HFFc6 (cell line): ENCODE measurements at regions not wholly inside any gene's neighbourhood (a gene's known extent, or its start where the extent isn't known, plus 50 kb on each side); places are given as distances from the start of the nearest gene placed in this dataset.
A peak's percentile ranks its signal among the peaks of the same experiment; 100 is the strongest.

ENCODE experiments used
- DNase-seq: peaks from one replicate; pipeline ENCODE4 v3.0.0-alpha.2; 2018
- H3K27ac Mint-ChIP-seq: 2 replicates; pipeline ENCODE4 v1.8.0; 2020; ENCODE audit warnings: mild to moderate bottlenecking, mixed read lengths
- H3K27me3 Mint-ChIP-seq: 2 replicates; pipeline ENCODE4 v1.8.0; 2021; ENCODE audit warnings: mild to moderate bottlenecking, moderate library complexity, mixed read lengths; ENCODE audit not compliant: insufficient read depth
- H3K36me3 Mint-ChIP-seq: 2 replicates; pipeline ENCODE4 v1.8.0; 2021; ENCODE audit warnings: low read depth, mixed read lengths
- H3K4me1 Mint-ChIP-seq: 2 replicates; pipeline ENCODE4 v1.8.0; 2020; ENCODE audit warnings: low read depth, mixed read lengths
- H3K4me3 Mint-ChIP-seq: 2 replicates; pipeline ENCODE4 v1.8.0; 2020; ENCODE audit warnings: mild to moderate bottlenecking, moderate library complexity, mixed read lengths
- H3K9me3 Mint-ChIP-seq: 2 replicates; pipeline ENCODE4 v1.8.0; 2020; ENCODE audit warnings: mild to moderate bottlenecking, mixed read lengths
- CTCF ChIP-seq: fragments of 200-600 bp; sonication (generic); IDR thresholded peaks from 2 replicates; pipeline ENCODE4 v1.5.0; 2021; ENCODE audit warnings: antibody characterized with exemption, mild to moderate bottlenecking

- Mint-ChIP-seq H3K27ac (no peak overlapping the region), H3K36me3 (no peaks in the 10 kb centered on the region), H3K4me1 (peaks cover 35% of the 10 kb centered on the region), H3K4me3 (no peak overlapping the region), H3K27me3 (no peaks in the 10 kb centered on the region; the same call in 1 of the 2 replicates), H3K9me3 (no peaks in the 10 kb centered on the region)
- peak; percentile 10 for DNase-seq
- TF ChIP-seq CTCF = no peak
These were observed 68.0 kb upstream of the RBMS3 start for GRCh38 chr3:29212789-29213433.

GRCh38 chr3:29214009-29214658 lies 66.7 kb upstream of the RBMS3 start:
- Mint-ChIP-seq H3K9me3 (no peaks in the 10 kb centered on the region), H3K36me3 (no peaks in the 10 kb centered on the region), H3K4me1 (peaks cover 37% of the 10 kb centered on the region), H3K27me3 (no peaks in the 10 kb centered on the region; the same call in 1 of the 2 replicates), H3K4me3 (no peak overlapping the region), H3K27ac (no peak overlapping the region)
- no peak for TF ChIP-seq CTCF
- DNase-seq = no peak

GRCh38 chr3:29215948-29216347 lies 64.9 kb upstream of the RBMS3 start:
- peaks cover 37% of the 10 kb centered on the region for H3K4me1 Mint-ChIP-seq

GRCh38 chr3:29226706-29227105 lies 54.2 kb upstream of the RBMS3 start:
- H3K27me3 Mint-ChIP-seq = no peaks in the 10 kb centered on the region; the same call in 1 of the 2 replicates
- H3K27ac Mint-ChIP-seq = peak overlapping the region; percentile 4; the same call in 1 of the 2 replicates
- H3K4me3 Mint-ChIP-seq = 0 out of 2 replicates have a peak overlapping the region, but pooled peaks have one; percentile 9
- TF ChIP-seq CTCF = no peak
- H3K9me3 Mint-ChIP-seq = no peaks in the 10 kb centered on the region
- no peak for DNase-seq
- peaks cover 5% of the 10 kb centered on the region; the same call in 1 of the 2 replicates for H3K36me3 Mint-ChIP-seq
- H3K4me1 Mint-ChIP-seq = peaks cover 22% of the 10 kb centered on the region

More at GRCh38 chr3:29215948-29216347, 64.9 kb upstream of the RBMS3 start:
- Mint-ChIP-seq H3K36me3 (no peaks in the 10 kb centered on the region), H3K9me3 (no peaks in the 10 kb centered on the region), H3K27ac (no peak overlapping the region), H3K27me3 (no peaks in the 10 kb centered on the region; the same call in 1 of the 2 replicates), H3K4me3 (no peak overlapping the region)
- TF ChIP-seq CTCF = no peak
- DNase-seq = peak; percentile 46

GRCh38 chr3:29227307-29227706 lies 53.6 kb upstream of the RBMS3 start:
- Mint-ChIP-seq H3K27me3 (no peaks in the 10 kb centered on the region; the same call in 1 of the 2 replicates), H3K4me3 (no peak overlapping the region), H3K36me3 (peaks cover 5% of the 10 kb centered on the region; the same call in 1 of the 2 replicates), H3K4me1 (peaks cover 28% of the 10 kb centered on the region), H3K9me3 (no peaks in the 10 kb centered on the region), H3K27ac (no peak overlapping the region)
- DNase-seq = no peak
- TF ChIP-seq CTCF = no peak
